Esophagus squamous epithelium (tissue), 4 donors: ENCODE measurements at regions not wholly inside any gene's neighbourhood (a gene's known extent, or its start where the extent isn't known, plus 50 kb on each side); places are given as distances from the start of the nearest gene placed in this dataset.

ENCODE experiments used
- CTCF ChIP-seq, 6 experiments: fragments of 450-650 bp in 4 of 6; fragments of 200-600 bp in 2 of 6; sonication (generic) in 2 of 6; IDR thresholded peaks; one replicate each; pipeline ENCODE4 v1.5.1; 2016 to 2019; ENCODE audit warnings: antibody characterized with exemption in 6 of 6, mild to moderate bottlenecking in 4 of 6, moderate library complexity in 4 of 6
- POLR2A ChIP-seq, 4 donors: fragments of 450-650 bp; IDR thresholded peaks; one replicate each; pipeline ENCODE4 v1.6.1; 2017; ENCODE audit warnings: antibody characterized with exemption in 4 of 4, mild to moderate bottlenecking in 4 of 4, moderate library complexity in 3 of 4

GRCh38 chr6:77292564-77293546 lies 170.4 kb downstream of the HTR1B start:
- TF ChIP-seq CTCF (IDR thresholded peaks at IDR 0.05) (no peak), POLR2A (IDR thresholded peaks at IDR 0.05) (no peak)
